GM04503 (cell line): ENCODE measurements at regions not wholly inside any gene's neighbourhood (a gene's known extent, or its start where the extent isn't known, plus 50 kb on each side); places are given as distances from the start of the nearest gene placed in this dataset.

Source experiments
- DNase-seq: peaks from one replicate; pipeline ENCODE4 v3.0.0-alpha.2; 2012; ENCODE audit warnings: low read depth

DNA sequence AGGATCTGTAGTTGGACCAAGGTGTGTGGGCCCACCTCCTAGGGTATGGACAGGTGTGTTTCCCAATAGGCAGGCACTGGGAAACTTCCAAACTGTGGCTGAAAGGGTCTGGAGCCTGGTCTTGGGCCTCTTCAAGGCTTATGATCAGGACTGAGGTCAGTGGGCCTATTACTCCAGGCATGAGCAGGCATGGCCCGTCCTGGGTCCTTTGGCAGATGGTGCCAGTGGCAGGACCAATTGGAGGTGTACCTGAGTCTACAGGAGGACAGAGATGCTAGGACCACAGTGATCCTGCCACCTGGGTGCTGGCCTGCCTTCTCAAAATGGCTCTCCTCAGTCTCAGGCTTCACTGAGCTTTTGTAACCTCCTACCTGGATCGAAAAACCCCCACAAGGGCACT lies 95.4 kb downstream of the RAB18 start:
- no peak for DNase-seq

DNA sequence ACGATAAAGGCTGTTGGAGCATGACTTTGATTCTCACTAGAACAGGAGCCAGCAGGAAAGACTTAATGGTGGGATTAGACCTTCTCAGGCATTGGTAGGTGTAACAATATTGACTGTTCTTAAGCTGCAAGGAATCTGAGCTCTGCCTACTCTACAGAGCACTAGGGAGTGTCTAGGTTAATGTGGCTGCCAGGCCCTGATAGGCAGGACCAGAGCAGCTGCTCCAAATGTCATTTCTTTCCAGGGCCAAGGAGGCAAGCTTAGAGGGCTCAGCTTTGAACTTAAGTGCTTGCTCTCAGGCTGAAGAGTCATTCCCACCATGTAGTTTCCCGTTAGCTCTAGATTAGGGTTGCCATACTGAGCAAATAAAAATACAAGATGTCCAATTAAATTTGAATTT lies 96.8 kb downstream of the RAB18 start:
- DNase-seq, result no peak

DNA sequence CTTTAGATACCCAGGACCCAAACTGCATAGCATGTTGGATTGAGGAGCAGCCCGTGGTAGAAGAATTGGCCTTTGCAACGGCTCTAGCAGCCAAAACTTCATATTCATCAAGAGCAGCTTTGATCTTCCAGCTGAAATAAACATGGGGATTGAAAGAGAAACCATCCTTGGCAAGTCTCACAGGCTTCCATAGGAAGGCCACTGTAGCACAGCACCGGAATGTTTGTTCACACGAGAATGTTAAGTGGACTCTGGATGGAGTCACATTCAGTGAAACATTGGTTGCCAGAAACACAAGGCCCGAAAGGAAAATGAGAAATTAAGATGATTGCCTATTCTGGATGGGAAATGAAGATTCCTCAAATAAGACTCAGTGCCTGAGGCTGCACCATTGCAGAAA lies 97.4 kb downstream of the RAB18 start:
- DNase-seq, result no peak

DNA sequence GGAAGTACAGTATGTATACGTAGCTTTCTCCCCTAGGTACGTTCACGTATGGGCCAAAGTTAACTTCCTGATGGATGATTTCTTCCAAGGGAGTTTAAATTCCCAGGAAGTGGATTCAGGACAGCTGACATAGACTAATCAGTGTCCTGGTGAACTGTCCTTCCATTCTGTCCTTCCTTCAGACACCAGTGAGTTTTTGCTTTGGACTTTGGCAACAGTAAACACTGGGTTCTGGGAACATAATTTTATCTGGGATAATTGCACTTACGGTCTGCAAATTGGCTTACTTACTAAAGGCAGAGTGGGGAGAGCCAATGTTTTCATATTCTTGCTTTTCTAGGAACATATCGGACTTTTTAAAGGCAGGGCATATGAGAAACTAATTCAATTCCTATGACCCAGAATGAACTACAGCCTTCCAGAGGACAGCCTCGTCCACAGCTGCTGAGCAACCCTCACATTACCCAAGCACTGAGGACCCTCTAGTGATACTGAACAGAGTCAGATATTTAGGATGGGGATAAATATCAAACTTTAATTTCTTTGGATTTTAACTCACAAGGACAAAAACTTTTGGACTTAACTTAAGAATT lies 97.9 kb downstream of the RAB18 start:
- no peak for DNase-seq

DNA sequence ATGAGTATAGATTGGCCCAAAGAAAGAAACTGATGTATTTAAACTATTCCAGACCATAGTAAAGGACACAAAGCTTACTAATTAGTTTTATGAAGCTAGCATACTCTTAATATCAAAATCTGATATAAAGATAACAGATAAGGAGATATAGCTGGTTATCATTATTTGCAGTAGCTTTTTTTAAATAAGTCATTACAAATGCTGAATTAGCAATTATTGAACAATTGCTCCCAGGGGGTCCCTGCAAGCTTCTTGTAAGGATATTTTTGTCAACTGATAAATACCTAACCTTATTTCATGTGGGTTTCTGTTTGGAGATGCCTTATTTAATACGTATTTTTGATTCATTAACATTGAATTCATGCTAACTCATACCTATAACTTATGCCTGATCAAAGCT lies 99.0 kb downstream of the RAB18 start:
- DNase-seq, result no peak

DNA sequence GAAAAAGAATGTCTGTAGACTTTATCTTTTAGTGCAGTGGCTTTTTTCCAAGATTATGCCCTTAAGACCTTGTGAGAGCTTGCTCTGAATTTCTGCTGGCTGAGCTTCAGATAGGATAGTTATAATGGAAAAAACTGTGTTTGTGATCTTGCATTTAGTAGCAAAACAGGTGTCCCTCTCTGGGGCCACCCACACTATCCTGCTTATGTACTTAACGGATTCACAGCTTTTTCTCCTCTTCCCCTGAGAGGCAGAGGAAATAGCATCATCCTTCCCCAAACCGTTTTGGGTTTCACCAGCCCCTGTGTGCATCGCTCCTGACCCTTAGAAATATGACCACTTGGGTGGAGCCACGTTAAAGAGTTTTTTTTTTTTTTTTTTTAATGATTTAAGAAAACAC lies 101.2 kb downstream of the RAB18 start:
- DNase-seq, result no peak

DNA sequence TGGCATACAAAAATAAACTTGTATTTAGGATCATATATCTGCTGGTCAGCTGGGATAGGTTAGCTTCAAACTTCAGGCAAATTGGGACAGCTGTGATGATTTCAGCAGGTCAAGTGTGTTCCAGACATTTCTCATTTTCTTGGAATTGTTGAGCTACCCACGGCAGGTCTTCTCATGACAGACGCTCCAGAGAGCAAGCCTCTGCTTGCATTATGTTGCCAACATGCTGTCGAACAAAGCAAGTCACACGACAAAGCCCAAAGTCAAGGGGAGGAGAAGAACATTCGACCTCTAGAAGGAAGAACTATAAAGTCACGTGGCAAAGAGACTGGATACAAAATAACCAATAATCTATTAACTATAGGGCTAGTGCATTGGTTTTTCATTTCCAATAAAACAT lies 103.5 kb downstream of the RAB18 start:
- no peak for DNase-seq

DNA sequence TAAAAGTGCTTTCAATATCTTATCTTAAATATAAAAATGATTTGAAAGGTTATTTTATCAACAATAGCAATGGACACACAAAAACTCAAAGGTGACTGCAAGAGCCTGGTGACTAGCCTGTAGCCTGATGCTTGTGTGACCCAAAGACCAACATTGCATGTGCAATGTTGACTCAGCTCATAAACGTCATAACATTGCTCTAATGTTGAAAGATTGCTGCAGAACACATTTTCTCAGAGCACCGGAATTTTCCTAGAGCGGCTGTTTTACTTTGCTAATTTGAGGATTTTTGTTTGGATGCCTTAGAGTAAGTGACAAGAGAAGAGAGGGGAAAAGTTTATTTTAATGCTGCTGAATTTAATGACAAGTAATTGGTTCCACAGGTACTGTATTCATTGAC lies 107.1 kb downstream of the RAB18 start:
- peak; percentile 85 for DNase-seq

DNA sequence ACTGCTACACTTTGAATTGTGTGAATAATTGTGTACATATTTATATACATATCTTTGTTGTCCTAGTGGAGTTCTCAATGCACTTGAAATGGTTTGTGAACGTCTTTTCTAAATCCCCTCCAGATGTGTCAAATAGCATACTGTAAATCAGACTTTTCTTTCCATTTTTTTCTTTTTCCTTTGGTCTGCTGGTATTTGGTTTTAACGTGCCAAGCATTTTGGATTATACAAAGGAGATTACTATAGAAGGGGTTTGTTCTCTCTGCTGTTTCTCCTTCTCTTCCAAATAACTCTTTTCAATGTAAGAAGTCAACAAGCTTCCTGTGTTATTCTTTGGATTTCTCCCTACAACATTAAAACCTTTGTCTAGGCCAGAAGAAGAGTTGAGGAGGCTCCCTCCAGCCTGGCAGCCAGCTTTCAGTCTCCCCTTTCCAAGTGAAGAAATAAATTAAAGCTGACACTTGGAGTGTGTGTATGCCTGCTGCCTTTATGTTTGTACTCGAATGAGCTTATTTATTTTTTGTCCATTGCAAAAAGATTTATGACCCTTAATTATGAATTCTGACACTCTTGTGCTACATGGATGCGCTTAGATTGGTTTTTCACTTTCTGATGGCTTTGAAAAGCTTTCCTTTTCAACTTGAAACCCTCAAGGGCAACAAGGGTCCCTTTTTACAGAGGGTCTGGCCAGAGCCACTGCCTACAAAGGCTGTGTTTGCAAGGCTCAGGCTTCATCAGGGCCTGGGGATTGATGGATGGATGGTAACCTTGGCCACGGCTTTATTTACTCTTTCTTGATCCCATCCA lies 107.8 kb downstream of the RAB18 start:
- no peak for DNase-seq

DNA sequence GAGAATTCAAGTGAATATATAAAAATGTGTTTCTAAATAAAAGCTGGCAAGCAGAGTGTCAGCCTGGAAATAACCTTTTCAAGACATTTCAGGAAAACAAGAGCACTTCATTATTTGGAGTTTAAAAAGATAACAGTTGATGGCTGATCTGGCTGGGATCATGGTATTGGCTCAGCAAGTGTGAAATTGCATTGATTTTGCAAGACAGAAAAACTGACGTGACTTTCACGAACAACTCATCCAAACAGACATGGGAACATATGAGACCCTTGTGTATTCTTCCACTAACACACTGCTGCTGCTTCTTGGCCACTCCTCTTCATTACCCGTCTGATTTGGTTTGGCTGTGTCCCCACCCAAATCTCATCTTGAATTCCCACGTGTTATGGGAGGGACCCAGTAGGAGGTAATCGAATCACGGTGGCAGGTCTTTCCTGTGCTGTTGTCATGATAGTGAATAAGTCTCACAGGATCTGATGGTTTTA lies 108.5 kb downstream of the RAB18 start:
- DNase-seq, result no peak

DNA sequence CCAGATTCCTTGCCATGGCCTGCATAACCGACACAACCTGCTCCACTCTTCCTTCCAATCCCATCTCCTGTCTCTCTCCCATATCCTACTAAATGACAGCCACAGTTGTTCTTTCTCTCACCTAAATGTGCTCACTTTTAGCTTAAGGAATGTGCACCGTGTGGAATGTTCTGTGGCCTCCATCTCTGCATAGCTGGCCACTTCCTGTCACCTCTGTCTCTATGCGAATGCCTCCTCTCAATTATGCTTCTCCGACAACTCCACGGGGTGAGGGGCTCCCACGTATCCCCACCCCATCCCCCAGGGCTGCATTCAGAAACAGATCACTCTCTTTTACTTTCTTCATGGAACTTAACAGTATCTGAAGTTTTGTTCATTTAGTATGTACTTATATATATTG lies 110.7 kb downstream of the RAB18 start:
- DNase-seq, result no peak

DNA sequence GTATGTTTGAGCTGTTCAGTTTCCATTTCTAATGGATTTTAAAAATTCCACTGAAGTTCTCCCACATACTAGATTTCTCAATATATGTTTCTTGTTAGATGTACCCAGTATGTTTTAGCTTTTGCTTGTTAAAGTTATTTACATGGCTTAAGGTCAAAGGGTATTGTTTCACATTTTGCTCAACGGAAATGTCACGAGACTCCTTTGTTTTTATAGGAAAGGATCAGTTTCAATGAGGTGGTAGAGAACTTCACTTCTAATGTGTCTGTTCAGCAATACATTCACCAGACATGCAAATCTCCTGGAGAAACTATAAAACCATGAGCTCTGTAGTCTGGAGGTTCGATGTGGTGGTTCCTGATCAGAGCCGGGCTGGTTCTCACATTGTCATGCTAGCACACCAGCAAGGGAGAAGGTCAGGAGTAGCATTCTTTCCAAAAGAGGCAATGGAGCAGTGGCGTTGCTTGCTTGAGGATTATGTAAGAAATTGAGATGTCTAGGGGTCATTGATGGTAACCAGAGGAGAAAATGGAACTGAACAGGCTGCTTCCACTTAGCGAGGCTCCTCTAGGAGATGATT lies 114.0 kb downstream of the RAB18 start:
- no peak for DNase-seq

DNA sequence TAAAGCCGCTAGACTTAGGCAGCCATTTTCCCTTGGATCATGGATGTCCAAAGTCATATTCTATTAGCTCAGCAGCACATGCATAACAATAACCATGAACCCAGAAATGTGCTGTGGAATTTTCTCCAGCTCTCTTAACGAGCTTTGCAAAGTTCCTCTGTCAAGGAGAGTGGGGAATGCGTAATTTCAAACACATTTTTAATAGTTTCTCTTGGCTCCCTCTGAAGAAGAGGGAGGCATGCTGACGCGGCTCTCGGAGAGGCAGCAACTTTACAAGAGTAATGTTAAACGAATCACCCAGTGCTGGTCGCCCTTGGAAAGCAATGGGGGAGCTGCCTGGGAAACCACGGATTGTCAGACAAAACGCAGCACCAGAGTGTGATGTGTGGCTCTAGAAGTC lies 114.8 kb downstream of the RAB18 start:
- peak; percentile 72 for DNase-seq

DNA sequence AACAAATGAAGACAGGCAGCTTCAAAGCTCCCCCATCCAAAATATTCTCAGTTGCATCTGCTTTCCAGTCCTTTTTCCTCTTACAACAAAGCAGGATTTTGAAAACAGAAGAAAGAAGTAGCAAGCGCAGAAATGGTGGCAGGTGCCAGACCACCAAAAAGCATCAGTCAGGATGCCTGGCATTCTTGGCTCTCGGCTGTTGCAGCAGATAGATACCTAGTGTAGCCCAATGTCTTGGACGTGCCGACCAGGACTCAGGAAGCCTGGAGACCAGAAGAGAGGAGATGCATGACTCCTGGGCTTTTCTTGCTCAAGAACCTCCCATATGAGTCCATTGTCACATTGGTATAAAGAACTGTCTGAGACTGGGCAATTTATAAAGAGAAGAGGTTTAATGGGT lies 115.2 kb downstream of the RAB18 start:
- no peak for DNase-seq

DNA sequence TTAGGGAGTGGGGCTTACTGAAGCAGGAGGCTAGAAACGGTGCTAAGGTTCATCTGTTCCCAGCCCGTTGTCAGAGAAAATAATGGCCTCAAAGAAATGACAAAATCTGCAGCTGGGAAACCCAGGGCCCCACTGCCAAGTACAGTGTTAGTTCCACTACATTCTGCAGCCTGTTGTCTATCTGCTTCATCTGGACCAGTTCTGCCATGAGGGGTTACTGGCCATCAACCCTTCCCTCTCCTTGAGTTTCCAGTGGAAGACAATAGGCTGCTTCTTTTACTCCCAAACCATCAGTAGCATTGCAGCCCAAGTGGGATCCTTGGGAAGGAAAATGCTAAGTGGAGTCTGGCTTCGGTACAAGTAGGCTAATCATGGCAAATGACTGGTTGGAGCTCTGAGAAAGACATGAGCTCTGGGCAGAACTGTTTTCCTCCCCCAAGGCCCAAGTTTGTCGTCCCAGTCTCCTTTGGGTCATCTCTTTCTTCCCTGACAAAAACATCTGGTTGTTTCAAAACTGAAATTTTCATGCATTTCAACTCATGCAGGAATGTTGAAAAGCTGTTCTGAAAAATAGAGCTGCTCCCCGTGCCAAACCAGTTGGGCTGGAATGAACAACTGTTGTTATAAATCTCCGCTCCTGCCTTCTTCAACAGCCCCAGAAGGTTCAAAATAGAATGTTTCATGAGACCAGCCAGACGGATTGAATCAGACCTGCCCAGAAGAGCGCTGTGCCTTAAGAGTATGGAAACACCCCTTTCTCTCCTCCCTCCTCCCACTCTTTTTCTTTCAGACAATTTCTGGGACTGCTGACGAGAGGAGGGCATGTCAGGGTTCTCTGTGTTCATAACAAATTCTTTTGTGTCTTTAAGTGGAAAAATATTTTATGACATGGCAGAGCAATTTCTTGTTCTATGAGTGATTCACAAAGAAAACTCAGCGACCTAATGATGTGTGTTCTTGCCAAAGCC lies 116.6 kb downstream of the RAB18 start:
- DNase-seq, result peak; percentile 99

DNA sequence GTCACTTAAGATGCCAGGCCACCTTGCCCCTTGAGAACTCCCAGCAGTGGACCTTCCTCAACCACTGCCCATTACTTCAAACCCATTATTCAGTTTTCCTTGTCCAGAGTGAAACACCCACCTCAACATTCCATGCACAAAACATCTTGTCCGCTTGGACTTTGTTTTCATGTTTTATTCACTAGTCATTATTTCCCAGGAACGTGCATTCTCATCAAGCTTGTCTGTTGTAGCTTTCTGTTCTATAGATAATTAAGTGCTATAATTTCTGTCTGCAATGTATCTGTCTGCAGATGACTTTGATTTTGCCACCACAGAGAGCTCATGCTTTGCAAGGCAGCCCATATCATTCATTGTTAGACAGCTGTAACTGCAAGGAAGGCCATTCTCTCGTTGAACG lies 117.4 kb downstream of the RAB18 start:
- DNase-seq, result no peak

DNA sequence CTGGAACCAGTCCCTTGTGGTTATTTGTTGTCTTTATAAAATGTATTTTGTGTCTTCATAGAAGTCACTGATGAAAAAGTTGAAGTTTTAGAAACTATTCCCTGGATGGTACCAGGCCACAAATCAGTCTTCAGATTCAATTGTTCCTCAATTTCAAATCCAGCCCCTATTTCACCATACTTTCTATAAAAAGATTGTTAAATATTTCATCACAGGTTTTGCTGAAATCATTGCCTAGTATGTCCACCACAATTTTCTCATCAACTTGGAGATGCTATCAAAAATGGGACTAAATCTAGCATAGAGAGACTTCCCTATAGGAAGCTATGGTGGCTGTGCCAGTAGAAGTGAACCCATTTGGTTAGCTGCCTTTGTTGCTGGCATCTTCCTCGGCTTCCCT lies 118.5 kb downstream of the RAB18 start:
- DNase-seq, result no peak
